ENCODE measurements at regions not wholly inside any gene's neighbourhood (a gene's known extent, or its start where the extent isn't known, plus 50 kb on each side); places are given as distances from the start of the nearest gene placed in this dataset.

- no peak overlapping the region for H3K27ac ChIP-seq
- H3K4me3 ChIP-seq = no peak overlapping the region
- TF ChIP-seq, protein P1, sequence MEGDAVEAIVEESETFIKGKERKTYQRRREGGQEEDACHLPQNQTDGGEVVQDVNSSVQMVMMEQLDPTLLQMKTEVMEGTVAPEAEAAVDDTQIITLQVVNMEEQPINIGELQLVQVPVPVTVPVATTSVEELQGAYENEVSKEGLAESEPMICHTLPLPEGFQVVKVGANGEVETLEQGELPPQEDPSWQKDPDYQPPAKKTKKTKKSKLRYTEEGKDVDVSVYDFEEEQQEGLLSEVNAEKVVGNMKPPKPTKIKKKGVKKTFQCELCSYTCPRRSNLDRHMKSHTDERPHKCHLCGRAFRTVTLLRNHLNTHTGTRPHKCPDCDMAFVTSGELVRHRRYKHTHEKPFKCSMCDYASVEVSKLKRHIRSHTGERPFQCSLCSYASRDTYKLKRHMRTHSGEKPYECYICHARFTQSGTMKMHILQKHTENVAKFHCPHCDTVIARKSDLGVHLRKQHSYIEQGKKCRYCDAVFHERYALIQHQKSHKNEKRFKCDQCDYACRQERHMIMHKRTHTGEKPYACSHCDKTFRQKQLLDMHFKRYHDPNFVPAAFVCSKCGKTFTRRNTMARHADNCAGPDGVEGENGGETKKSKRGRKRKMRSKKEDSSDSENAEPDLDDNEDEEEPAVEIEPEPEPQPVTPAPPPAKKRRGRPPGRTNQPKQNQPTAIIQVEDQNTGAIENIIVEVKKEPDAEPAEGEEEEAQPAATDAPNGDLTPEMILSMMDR (IDR thresholded peaks at IDR 0.05) = no peak
- no peak for TF ChIP-seq POLR2A (IDR thresholded peaks at IDR 0.05)
- H3K9me3 ChIP-seq = no peaks in the 10 kb centered on the region
- intact Hi-C loops (cut with DNase I; ENCODE audit: low total_unique reads) (no loop called here), in situ Hi-C loops (cut with MboI; ENCODE audit: low pct_ligation_motif_present in 1 of 4, low pct_unique_long_range_greater_than_20kb in 1 of 4, low sequenced_read_pairs in 3 of 4) (no loop called here)
- 60 to 61% methylated on average over 6 of the region's 6 CpGs for WGBS, 2 donors (ENCODE audit: low coverage in 1 of 2)
- DNase-seq = no peak
- no peaks in the 10 kb centered on the region for H3K36me3 ChIP-seq
- peaks cover 4% of the 10 kb centered on the region for H3K27me3 ChIP-seq
- no peaks in the 10 kb centered on the region for H3K4me1 ChIP-seq
Measured at GRCh38 chr6:168232062-168232461, 87.5 kb downstream of the DACT2 start.

DNA sequence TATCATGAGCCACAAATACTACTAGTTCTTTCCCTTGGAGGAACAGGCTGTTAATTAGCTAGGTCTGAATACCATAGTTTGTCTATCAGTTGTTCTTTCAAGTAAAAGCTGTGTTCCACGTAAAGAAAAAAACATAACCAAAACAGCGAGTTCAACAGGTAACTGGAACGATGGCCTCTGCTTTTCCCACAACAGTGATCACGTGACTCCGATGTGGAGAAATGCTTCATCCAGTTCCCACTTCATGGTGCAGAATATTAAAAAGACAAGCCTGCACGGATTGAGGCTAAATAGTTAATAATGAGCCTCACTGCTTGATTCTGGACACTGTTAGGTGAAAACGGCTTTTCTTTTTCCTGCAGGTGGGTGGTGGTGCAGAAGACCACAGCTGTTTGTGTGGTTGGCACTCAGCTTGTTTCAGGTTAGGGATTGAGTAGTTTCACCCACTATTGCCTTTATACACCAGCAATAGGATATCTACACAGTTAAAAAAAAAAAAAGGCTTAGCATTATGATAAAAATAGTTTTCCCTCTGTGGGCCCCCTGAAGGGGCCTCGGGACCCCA lies 88.1 kb downstream of the DACT2 start:
- intact Hi-C loops (cut with DNase I; ENCODE audit: low total_unique reads) = no loop called here
- 23 to 66% methylated on average over 2 to 8 of the region's 8 CpGs for WGBS, 2 donors (ENCODE audit: low coverage in 1 of 2)
- no peaks in the 10 kb centered on the region for H3K9me3 ChIP-seq

DNA sequence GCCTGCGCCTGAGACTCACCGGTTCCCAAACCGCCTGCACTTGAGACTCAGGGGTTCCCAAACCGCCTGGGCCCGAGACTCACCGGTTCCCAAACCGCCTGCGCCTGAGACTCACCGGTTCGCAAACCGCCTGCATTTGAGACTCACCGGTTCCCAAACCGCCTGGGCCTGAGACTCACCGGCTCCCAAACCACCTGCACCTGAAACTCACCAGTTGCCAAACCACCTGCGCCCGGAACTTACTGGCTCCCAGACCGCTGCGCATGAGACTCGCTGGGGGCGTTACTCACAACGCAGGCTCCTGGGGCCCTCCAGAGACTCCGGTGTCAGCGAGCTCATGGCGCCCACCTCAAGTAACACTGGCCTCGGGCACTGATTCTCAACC lies 90.2 kb downstream of the DACT2 start:
- 89 to 95% methylated on average over 8 to 24 of the region's 25 CpGs for WGBS, 2 donors (ENCODE audit: low coverage in 1 of 2)
- Histone ChIP-seq H3K4me1 (peaks cover 4 to 17% (median 7%) of the 10 kb centered on the region in 4 donors), H3K9me3 (no peaks in the 10 kb centered on the region), H3K4me3 (no peak overlapping the region), H3K36me3 (no peaks in the 10 kb centered on the region), H3K27ac (no peak overlapping the region), H3K27me3 (peaks cover 4% of the 10 kb centered on the region)
- TF ChIP-seq POLR2AphosphoS5 (IDR thresholded peaks at IDR 0.05) = no peak
- TF ChIP-seq EP300 (IDR thresholded peaks at IDR 0.05; ENCODE audit: low read depth) = no peak
- TF ChIP-seq POLR2A (IDR thresholded peaks at IDR 0.05) = no peak
- TF ChIP-seq, protein P1 (IDR thresholded peaks at IDR 0.05) = no peak
- intact Hi-C loops (cut with DNase I; ENCODE audit: low total_unique reads) = no loop called here
- DNase-seq = no peak
- in situ Hi-C loops (cut with MboI; ENCODE audit: low pct_ligation_motif_present in 1 of 4, low pct_unique_long_range_greater_than_20kb in 1 of 4, low sequenced_read_pairs in 3 of 4) = no loop called here

More for the DNA sequence above, 88.1 kb downstream of the DACT2 start:
- in situ Hi-C loops (cut with MboI; ENCODE audit: low pct_ligation_motif_present in 1 of 4, low pct_unique_long_range_greater_than_20kb in 1 of 4, low sequenced_read_pairs in 3 of 4) = no loop called here
- H3K27me3 ChIP-seq = peaks cover 4% of the 10 kb centered on the region
- no peak for DNase-seq
- TF ChIP-seq EP300 (IDR thresholded peaks at IDR 0.05; ENCODE audit: low read depth) (no peak), POLR2AphosphoS5 (IDR thresholded peaks at IDR 0.05) (no peak), POLR2A (IDR thresholded peaks at IDR 0.05) (no peak)
- TF ChIP-seq, protein P1 (IDR thresholded peaks at IDR 0.05) = no peak
- no peak overlapping the region for H3K27ac ChIP-seq
- H3K4me3 ChIP-seq = no peak overlapping the region
- H3K36me3 ChIP-seq = no peaks in the 10 kb centered on the region
- H3K4me1 ChIP-seq = peaks cover 0 to 5% (median 2%) of the 10 kb centered on the region in 4 donors

GRCh38 chr6:168228676-168229367 lies 90.8 kb downstream of the DACT2 start:
- TF ChIP-seq, protein P1 (IDR thresholded peaks at IDR 0.05) = no peak
- no peak for TF ChIP-seq POLR2A (IDR thresholded peaks at IDR 0.05)
- TF ChIP-seq POLR2AphosphoS5 (IDR thresholded peaks at IDR 0.05) = no peak
- no peak for TF ChIP-seq EP300 (IDR thresholded peaks at IDR 0.05; ENCODE audit: low read depth)
- H3K36me3 ChIP-seq = no peaks in the 10 kb centered on the region
- in situ Hi-C loops (cut with MboI; ENCODE audit: low pct_ligation_motif_present in 1 of 4, low pct_unique_long_range_greater_than_20kb in 1 of 4, low sequenced_read_pairs in 3 of 4) (no loop called here), intact Hi-C loops (cut with DNase I; ENCODE audit: low total_unique reads) (no loop called here)
- H3K27ac ChIP-seq = no peak overlapping the region
- H3K4me1 ChIP-seq = peaks cover 4 to 17% (median 7%) of the 10 kb centered on the region in 4 donors
- H3K27me3 ChIP-seq = peaks cover 4% of the 10 kb centered on the region
- no peaks in the 10 kb centered on the region for H3K9me3 ChIP-seq
- no peak overlapping the region for H3K4me3 ChIP-seq
- 88 to 95% methylated on average over 3 to 20 of the region's 24 CpGs for WGBS, 2 donors (ENCODE audit: low coverage in 1 of 2)
- DNase-seq = no peak
